T-cell (primary cell): ENCODE measurements at regions not wholly inside any gene's neighbourhood (a gene's known extent, or its start where the extent isn't known, plus 50 kb on each side); places are given as distances from the start of the nearest gene placed in this dataset.

Experiments used
- ATAC-seq, 4 experiments: fragments of 200-7000 bp in 3 of 4; fragments of 150-1000 bp in 1 of 4; cut with Tn5 transposase; replicated peaks in 1 of 4; 1 replicate in 3 of 4; 2 replicates in 1 of 4; pipeline ENCODE4 v1.10.0; 2021; ENCODE audit warnings: moderate library complexity in 3 of 4, mild to moderate bottlenecking in 2 of 4, moderate number of reproducible peaks in 1 of 4
- CTCF ChIA-PET, 2 donors: fragments of 300-600 bp; sonication (Branson Sonifier 250); formaldehyde crosslinking; loops; one replicate each; lab custom pipeline; 2022; ENCODE audit warnings: antibody characterized with exemption in 2 of 2; lab: Charles Lee
- POLR2A ChIA-PET, 2 donors: fragments of 300-600 bp; sonication (Branson Sonifier 250); formaldehyde crosslinking; loops; one replicate each; lab custom pipeline; 2022; ENCODE audit warnings: antibody characterized with exemption in 2 of 2; lab: Charles Lee
- DNase-seq, 35 experiments: peaks; one replicate each; pipeline versions ENCODE4 v3.0.0 to v3.0.0-alpha.2; 2013 to 2023
- H3K27ac ChIP-seq: one replicate; pipeline ENCODE4 v1.5.1; 2013; ENCODE audit warnings: low read length
- H3K27me3 ChIP-seq, 2 experiments: replicated peaks in 1 of 2; 1 replicate in 1 of 2; 2 replicates in 1 of 2; pipeline versions ENCODE4 v1.6.1 to v1.7.0; 2013; ENCODE audit warnings: low read length in 1 of 2, mixed read lengths in 1 of 2; ENCODE audit not compliant: control insufficient read depth in 2 of 2, insufficient read depth in 2 of 2; ENCODE audit errors: extremely low read depth in 1 of 2
- H3K36me3 ChIP-seq, 2 donors: 1 replicate in 1 of 2; 2 replicates in 1 of 2; pipeline versions ENCODE4 v1.6.1 to v1.7.0; 2013; ENCODE audit warnings: low read length in 1 of 2; ENCODE audit not compliant: control insufficient read depth in 2 of 2, insufficient read depth in 1 of 2; ENCODE audit errors: extremely low read depth in 1 of 2
- H3K4me1 ChIP-seq, 2 experiments: 1 replicate in 1 of 2; 2 replicates in 1 of 2; pipeline versions ENCODE4 v1.6.1 to v1.7.0; 2013; ENCODE audit warnings: low read length in 2 of 2, mixed read lengths in 1 of 2; ENCODE audit not compliant: insufficient read depth in 2 of 2, control insufficient read depth in 1 of 2; ENCODE audit errors: extremely low read depth in 1 of 2
- H3K4me3 ChIP-seq, 2 donors: 1 replicate in 1 of 2; 2 replicates in 1 of 2; pipeline versions ENCODE4 v1.5.1 to v1.7.0; 2013; ENCODE audit warnings: mild to moderate bottlenecking in 2 of 2, low read length in 1 of 2, moderate library complexity in 1 of 2; ENCODE audit not compliant: control insufficient read depth in 1 of 2; ENCODE audit errors: extremely low read depth in 1 of 2
- H3K9me3 ChIP-seq: 2 replicates; pipeline ENCODE4 v1.7.0; 2013
- H3K27ac Mint-ChIP-seq, 2 donors: one replicate each; pipeline ENCODE4 v1.8.0; 2020 to 2021; ENCODE audit warnings: mild to moderate bottlenecking in 2 of 2, mixed read lengths in 2 of 2
- H3K27me3 Mint-ChIP-seq, 2 donors: one replicate each; pipeline ENCODE4 v1.8.0; 2021 to 2022; ENCODE audit warnings: mixed read lengths in 2 of 2
- H3K36me3 Mint-ChIP-seq: one replicate; pipeline ENCODE4 v1.8.0; 2021; ENCODE audit warnings: mixed read lengths
- H3K4me1 Mint-ChIP-seq, 3 donors: one replicate each; pipeline ENCODE4 v1.8.0; 2020 to 2022; ENCODE audit warnings: mixed read lengths in 3 of 3, mild to moderate bottlenecking in 1 of 3
- H3K4me3 Mint-ChIP-seq, 3 donors: one replicate each; pipeline ENCODE4 v1.8.0; 2020 to 2022; ENCODE audit warnings: mild to moderate bottlenecking in 3 of 3, mixed read lengths in 3 of 3, moderate library complexity in 3 of 3
- H3K9me3 Mint-ChIP-seq, 3 donors: one replicate each; pipeline ENCODE4 v1.8.0; 2020 to 2022; ENCODE audit warnings: mixed read lengths in 3 of 3
- WGBS: methylation state at CpG from one replicate; pipeline ENCODE4 v1.1.5; 2013; ENCODE audit warnings: missing lambda C conversion rate; ENCODE audit not compliant: insufficient coverage; 5-methylcytosine and 5-hydroxymethylcytosine counted together

DNA sequence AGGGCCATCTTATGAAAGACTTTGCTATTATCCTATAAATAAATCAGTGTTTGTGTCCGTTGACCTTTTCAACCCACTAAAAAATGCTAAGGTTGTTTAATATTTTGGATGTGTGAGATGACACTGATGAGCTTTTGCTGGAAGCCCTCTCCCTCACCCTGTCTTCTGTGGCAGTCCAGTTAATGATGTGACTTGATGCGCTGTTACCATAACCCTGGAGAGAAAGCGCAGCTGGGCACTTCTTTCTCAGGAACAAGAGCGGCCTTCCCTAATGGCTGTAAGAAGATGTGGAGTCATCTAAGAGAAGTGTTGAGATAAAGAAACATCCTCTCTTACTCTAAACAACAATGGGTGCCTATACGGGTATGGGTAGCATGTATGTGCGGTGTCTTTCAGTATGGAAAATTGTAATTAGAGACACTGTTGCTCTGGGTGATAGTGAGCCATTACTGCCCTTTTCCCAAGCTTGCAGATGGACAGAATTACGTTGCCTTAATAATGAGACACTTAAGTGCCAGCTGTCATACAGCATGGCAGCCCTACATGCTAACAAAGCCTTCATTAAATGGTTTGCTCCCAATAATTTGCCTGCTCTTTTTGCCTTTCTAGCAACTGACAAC lies 165.6 kb upstream of the NABP1 start:
- ATAC-seq, result no peak
- Mint-ChIP-seq H3K27me3 (peaks cover 0 to 7% of the 10 kb centered on the region in 2 donors), H3K36me3 (no peaks in the 10 kb centered on the region), H3K4me1 (no peaks in the 10 kb centered on the region), H3K9me3 (peaks cover 0 to 6% (median 6%) of the 10 kb centered on the region in 3 donors), H3K4me3 (no peak overlapping the region), H3K27ac (no peak overlapping the region)
- no peaks in the 10 kb centered on the region for H3K4me1 ChIP-seq
- ChIA-PET CTCF (interaction anchor here (0.6 to 1.2 kb wide), 4 partner anchors 9 to 460 kb away, joined by 3 to 4 read pairs (median 3); no protein-coding TSS in a partner anchor), POLR2A (no interaction called here)
- no CpG with 5 or more reads among the region's 7 CpGs for WGBS
- H3K4me3 ChIP-seq, result no peak overlapping the region
- H3K27ac ChIP-seq, result no peak overlapping the region
- H3K27me3 ChIP-seq, result no peaks in the 10 kb centered on the region
- H3K36me3 ChIP-seq, result no peaks in the 10 kb centered on the region
- H3K9me3 ChIP-seq, result no peaks in the 10 kb centered on the region
- no peak for DNase-seq

DNA sequence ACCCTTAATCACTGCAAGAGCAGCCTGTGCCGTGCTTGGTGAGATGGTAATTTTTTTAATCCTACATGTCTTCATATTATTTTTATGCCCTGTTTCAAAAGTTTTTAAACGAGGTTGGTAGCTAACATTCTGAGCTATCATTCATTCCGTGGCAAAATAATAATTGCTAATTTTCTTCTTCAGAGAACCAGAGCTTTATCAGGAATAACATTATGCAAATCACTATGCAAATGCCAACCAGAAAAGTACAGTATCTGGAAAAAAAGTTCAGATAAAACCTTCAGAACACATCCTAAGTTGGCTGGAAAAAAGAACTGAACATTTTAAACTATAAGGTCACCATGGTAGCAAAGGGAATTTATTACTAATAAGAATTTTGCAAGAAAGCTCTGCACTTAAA lies 165.1 kb upstream of the NABP1 start:
- no peak overlapping the region for H3K27ac Mint-ChIP-seq
- H3K27me3 Mint-ChIP-seq, result peaks cover 0 to 4% of the 10 kb centered on the region in 2 donors
- Histone ChIP-seq H3K27ac (no peak overlapping the region), H3K27me3 (no peaks in the 10 kb centered on the region), H3K4me1 (no peaks in the 10 kb centered on the region), H3K36me3 (no peaks in the 10 kb centered on the region), H3K4me3 (no peak overlapping the region), H3K9me3 (no peaks in the 10 kb centered on the region)
- no peaks in the 10 kb centered on the region for H3K4me1 Mint-ChIP-seq
- DNase-seq (no peak), ATAC-seq (no peak)
- H3K9me3 Mint-ChIP-seq, result peaks cover 0 to under 1% (median under 1%) of the 10 kb centered on the region in 3 donors
- ChIA-PET CTCF (interaction anchor here (0.6 to 1.2 kb wide), 4 partner anchors 9 to 461 kb away, joined by 3 to 4 read pairs (median 3); no protein-coding TSS in a partner anchor), POLR2A (no interaction called here)
- no peak overlapping the region for H3K4me3 Mint-ChIP-seq
- H3K36me3 Mint-ChIP-seq, result no peaks in the 10 kb centered on the region
- 92% methylated on average over 2 of the region's 3 CpGs for WGBS

DNA sequence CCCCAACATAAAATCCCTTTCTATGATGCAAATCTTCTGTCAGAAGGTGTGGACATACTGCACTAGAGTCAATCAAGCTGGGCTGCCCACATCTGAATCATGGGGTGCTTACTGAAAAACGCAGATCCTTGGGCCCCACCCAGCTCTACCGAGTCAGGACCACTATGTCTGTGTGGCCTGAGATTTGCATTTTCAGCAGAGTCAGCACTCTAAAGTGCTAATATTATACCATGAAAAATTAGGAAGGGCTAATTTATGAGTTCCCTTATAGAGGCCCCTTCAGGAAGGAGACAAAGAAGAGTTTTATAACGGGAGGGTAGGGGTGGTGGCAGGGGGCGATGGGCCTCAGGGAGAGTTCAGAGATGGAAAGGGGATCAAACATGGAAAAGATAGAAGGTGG lies 163.3 kb upstream of the NABP1 start:
- ChIA-PET CTCF (interaction anchor here in 1 of 2 donors (1.3 kb wide), 1 partner anchor 153 kb away, joined by 3 read pairs; no protein-coding TSS in a partner anchor), POLR2A (interaction anchor here in 1 of 2 donors (0.7 kb wide), 1 partner anchor 19 kb away, joined by 13 read pairs; no protein-coding TSS in a partner anchor)
- peaks cover 1 to 9% of the 10 kb centered on the region in 2 donors for H3K27me3 Mint-ChIP-seq
- no peaks in the 10 kb centered on the region for H3K36me3 Mint-ChIP-seq
- no peaks in the 10 kb centered on the region for H3K9me3 ChIP-seq
- H3K27ac ChIP-seq, result no peak overlapping the region
- no peaks in the 10 kb centered on the region for H3K36me3 ChIP-seq
- no peak overlapping the region for H3K4me3 ChIP-seq
- no peaks in the 10 kb centered on the region for H3K27me3 ChIP-seq
- no peak for ATAC-seq
- no peak overlapping the region for H3K27ac Mint-ChIP-seq
- no peaks in the 10 kb centered on the region for H3K4me1 Mint-ChIP-seq
- no peak for DNase-seq
- peaks cover 0 to 3% (median 3%) of the 10 kb centered on the region in 3 donors for H3K9me3 Mint-ChIP-seq
- 63% methylated on average over 1 of the region's 4 CpGs for WGBS
- no peak overlapping the region for H3K4me3 Mint-ChIP-seq
- H3K4me1 ChIP-seq, result no peaks in the 10 kb centered on the region

DNA sequence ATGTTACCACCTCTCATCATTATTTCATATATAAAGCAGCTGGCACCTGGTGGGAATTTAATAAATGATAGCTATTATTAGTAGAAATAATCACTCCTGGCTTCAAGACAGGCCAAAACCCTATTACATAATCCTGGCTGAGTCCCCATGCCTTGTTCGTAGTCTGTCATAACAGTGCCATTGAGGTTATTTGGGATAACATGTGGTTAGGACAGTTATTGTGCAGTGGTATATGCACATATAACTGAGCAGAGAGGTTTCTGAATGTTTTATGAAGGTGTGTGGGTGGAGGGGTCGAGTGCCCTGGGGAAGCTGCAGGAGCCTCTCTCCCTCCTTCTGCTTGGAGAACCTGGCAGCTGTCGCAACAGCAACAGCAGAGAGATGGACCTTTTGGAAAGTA lies 162.4 kb upstream of the NABP1 start:
- Histone ChIP-seq H3K4me3 (no peak overlapping the region), H3K27ac (no peak overlapping the region), H3K9me3 (no peaks in the 10 kb centered on the region), H3K4me1 (no peaks in the 10 kb centered on the region), H3K36me3 (no peaks in the 10 kb centered on the region), H3K27me3 (no peaks in the 10 kb centered on the region)
- peaks cover 0 to 3% (median 3%) of the 10 kb centered on the region in 3 donors for H3K9me3 Mint-ChIP-seq
- DNase-seq (no peak), ATAC-seq (no peak)
- H3K4me3 Mint-ChIP-seq, result no peak overlapping the region
- H3K36me3 Mint-ChIP-seq, result no peaks in the 10 kb centered on the region
- ChIA-PET CTCF (interaction anchor here in 1 of 2 donors (0.6 to 1.3 kb wide), 2 partner anchors 154 to 216 kb away, joined by 3 read pairs; no protein-coding TSS in a partner anchor), POLR2A (no interaction called here)
- peaks cover 5 to 11% of the 10 kb centered on the region in 2 donors for H3K27me3 Mint-ChIP-seq
- H3K4me1 Mint-ChIP-seq, result no peaks in the 10 kb centered on the region
- H3K27ac Mint-ChIP-seq, result no peak overlapping the region
- WGBS, result 67% methylated on average over 1 of the region's 3 CpGs

DNA sequence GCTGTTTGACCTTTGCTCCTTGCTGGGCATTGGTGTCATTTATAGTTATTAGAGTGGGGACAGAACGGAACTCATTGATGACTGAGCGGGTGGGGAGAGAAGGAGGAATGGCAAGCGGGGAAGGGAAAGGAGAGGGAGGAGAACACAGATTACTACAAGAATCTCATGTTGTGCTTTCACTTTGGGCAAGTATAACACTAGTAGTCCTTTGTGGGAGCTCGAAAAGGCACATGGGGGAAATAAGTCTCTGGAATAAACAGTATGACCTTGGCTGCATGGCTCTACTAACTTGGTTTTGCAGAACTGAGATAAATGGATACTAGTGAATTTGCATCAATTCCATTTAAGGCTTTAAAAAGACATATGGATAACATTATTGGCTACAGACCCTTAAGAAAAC lies 161.7 kb upstream of the NABP1 start:
- H3K4me1 Mint-ChIP-seq, result no peaks in the 10 kb centered on the region
- no peak for ATAC-seq
- ChIA-PET POLR2A (no interaction called here), CTCF (no interaction called here)
- peaks cover 5 to 11% of the 10 kb centered on the region in 2 donors for H3K27me3 Mint-ChIP-seq
- WGBS, result 100% methylated on average over 1 of the region's 4 CpGs
- no peaks in the 10 kb centered on the region for H3K9me3 ChIP-seq
- no peak overlapping the region for H3K27ac ChIP-seq
- no peak overlapping the region for H3K4me3 Mint-ChIP-seq
- H3K27ac Mint-ChIP-seq, result no peak overlapping the region
- no peak overlapping the region for H3K4me3 ChIP-seq
- no peak for DNase-seq
- H3K4me1 ChIP-seq, result no peaks in the 10 kb centered on the region
- no peaks in the 10 kb centered on the region for H3K36me3 ChIP-seq
- peaks cover 0 to 3% (median 3%) of the 10 kb centered on the region in 3 donors for H3K9me3 Mint-ChIP-seq
- H3K27me3 ChIP-seq, result no peaks in the 10 kb centered on the region
- no peaks in the 10 kb centered on the region for H3K36me3 Mint-ChIP-seq

DNA sequence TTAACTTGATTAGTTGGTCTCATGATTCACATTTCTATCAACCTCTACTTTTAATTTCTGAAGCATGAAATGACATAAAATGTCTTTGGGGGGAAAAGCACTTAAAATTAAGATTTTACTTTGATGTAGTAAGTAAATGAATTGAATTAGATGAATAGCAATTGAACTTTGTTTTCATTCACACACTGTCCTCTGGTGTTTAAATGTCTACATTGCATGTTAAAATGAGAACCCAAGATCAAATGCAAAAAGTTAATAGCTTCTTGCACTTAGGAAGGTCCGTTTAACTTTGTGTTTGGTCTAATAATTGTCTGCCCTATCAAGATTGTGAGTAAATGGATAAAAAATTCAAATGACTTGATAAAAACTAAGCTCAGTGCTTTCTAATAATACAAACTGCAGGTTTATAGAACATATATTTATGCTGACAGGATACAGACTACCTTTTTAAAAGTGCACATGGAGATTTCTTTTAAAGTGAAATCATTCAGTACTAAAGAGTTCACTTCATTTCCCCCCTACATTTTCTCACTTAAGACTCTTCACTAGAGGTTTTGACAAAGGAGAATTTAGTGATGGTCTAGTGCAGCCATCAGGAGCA lies 156.2 kb upstream of the NABP1 start:
- H3K36me3 ChIP-seq, result no peaks in the 10 kb centered on the region
- Mint-ChIP-seq H3K9me3 (peaks cover 0 to 3% (median 3%) of the 10 kb centered on the region in 3 donors), H3K4me1 (no peaks in the 10 kb centered on the region), H3K27ac (no peak overlapping the region), H3K27me3 (peaks cover 5 to 9% of the 10 kb centered on the region in 2 donors), H3K36me3 (no peaks in the 10 kb centered on the region), H3K4me3 (no peak overlapping the region)
- WGBS, result no CpG with 5 or more reads among the region's 1 CpG
- no peaks in the 10 kb centered on the region for H3K9me3 ChIP-seq
- ATAC-seq (no peak), DNase-seq (peak in 1 of 35 experiments; percentile 47)
- CTCF ChIA-PET, result interaction anchor here (0.5 to 2.2 kb wide), 27 partner anchors 9 to 742 kb away, joined by 3 to 40 read pairs (median 4); no protein-coding TSS in a partner anchor
- H3K27me3 ChIP-seq, result no peaks in the 10 kb centered on the region
- H3K4me1 ChIP-seq, result no peaks in the 10 kb centered on the region
- POLR2A ChIA-PET, result no interaction called here
- no peak overlapping the region for H3K27ac ChIP-seq
- H3K4me3 ChIP-seq, result no peak overlapping the region
